Stimulated activated naive B cell treated with anti-CD40 and anti-IgM and Interleukin-4, amounts not matched to agents 10 μg/mL and 1 μg/mL and 100 μg/mL, for 72 hours (primary cell): ENCODE measurements at regions not wholly inside any gene's neighbourhood (a gene's known extent, or its start where the extent isn't known, plus 50 kb on each side); places are given as distances from the start of the nearest gene placed in this dataset.

Experiments
- ATAC-seq, 2 donors: fragments of 150-1000 bp; cut with Tn5 transposase; replicated peaks; 2 replicates each; pipeline ENCODE4 v1.10.0; 2021; ENCODE audit warnings: moderate library complexity in 1 of 2
- DNase-seq: peaks from one replicate; pipeline ENCODE4 v3.0.0; 2021
- H3K27ac Mint-ChIP-seq: one replicate; pipeline ENCODE4 v1.8.0; 2022; ENCODE audit warnings: mild to moderate bottlenecking, mixed read lengths
- H3K27me3 Mint-ChIP-seq, 2 donors: one replicate each; pipeline ENCODE4 v1.8.0; 2022; ENCODE audit warnings: mixed read lengths in 2 of 2
- H3K36me3 Mint-ChIP-seq, 2 donors: one replicate each; pipeline ENCODE4 v1.8.0; 2022; ENCODE audit warnings: mixed read lengths in 2 of 2, mild to moderate bottlenecking in 1 of 2
- H3K4me1 Mint-ChIP-seq, 2 donors: one replicate each; pipeline ENCODE4 v1.8.0; 2022; ENCODE audit warnings: mixed read lengths in 2 of 2, mild to moderate bottlenecking in 1 of 2
- H3K4me3 Mint-ChIP-seq, 2 donors: one replicate each; pipeline ENCODE4 v1.8.0; 2022; ENCODE audit warnings: mild to moderate bottlenecking in 2 of 2, mixed read lengths in 2 of 2, moderate library complexity in 1 of 2
- H3K9me3 Mint-ChIP-seq, 2 donors: one replicate each; pipeline ENCODE4 v1.8.0; 2022; ENCODE audit warnings: mixed read lengths in 2 of 2, mild to moderate bottlenecking in 1 of 2

DNA sequence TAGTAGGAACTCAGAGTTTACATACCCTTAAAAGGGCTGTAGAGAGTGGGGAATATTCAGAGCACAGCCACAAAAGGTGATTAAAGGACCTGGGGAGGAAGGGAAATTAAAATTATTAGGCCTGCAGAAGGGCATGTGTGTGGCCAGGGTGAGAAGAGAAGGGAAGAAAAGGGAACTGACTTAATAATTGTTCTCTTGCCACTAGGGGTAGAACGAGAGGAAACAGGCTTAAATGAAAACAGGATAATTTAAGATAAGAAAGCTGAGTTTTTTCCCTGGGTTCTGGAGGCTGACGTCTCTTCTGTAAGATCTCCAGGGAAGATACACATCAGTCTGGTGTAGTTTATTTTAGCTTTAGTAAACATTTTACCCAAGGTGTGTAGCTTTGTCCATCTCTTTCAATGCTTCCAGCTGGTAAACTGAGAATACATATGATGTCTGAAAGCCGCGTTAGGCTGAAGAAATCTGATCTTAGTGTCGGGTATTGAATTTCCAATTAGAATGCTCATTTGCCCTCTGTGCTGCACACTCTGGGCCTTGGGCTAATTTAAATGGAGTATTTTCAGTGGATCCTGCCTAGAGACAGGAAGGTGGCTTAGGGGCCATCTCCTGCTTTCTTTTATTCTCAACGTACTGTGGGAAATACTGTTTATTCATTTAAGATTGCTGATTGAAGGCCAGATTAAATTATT lies 416.8 kb downstream of the TMEM38B start:
- H3K4me1 Mint-ChIP-seq: peaks cover 9 to 28% of the 10 kb centered on the region in 2 donors
- H3K4me3 Mint-ChIP-seq: no peak overlapping the region
- ATAC-seq: peak in 1 of 2 donors; percentile 37
- no peaks in the 10 kb centered on the region for H3K27me3 Mint-ChIP-seq
- peaks cover 0 to 2% of the 10 kb centered on the region in 2 donors for H3K9me3 Mint-ChIP-seq
- no peak for DNase-seq
- peaks cover 0 to 4% of the 10 kb centered on the region in 2 donors for H3K36me3 Mint-ChIP-seq
- no peak overlapping the region for H3K27ac Mint-ChIP-seq

- ATAC-seq: peak in 1 of 2 donors; percentile 31
- H3K36me3 Mint-ChIP-seq: no peaks in the 10 kb centered on the region
- no peak overlapping the region for H3K27ac Mint-ChIP-seq
- no peak overlapping the region for H3K4me3 Mint-ChIP-seq
- peaks cover 0 to 4% of the 10 kb centered on the region in 2 donors for H3K9me3 Mint-ChIP-seq
- H3K4me1 Mint-ChIP-seq: peaks cover 2 to 24% of the 10 kb centered on the region in 2 donors
- DNase-seq: no peak
- no peaks in the 10 kb centered on the region for H3K27me3 Mint-ChIP-seq
Observed at GRCh38 chr9:106112935-106113334, 418.6 kb downstream of the TMEM38B start.

GRCh38 chr9:106119176-106119575 lies 424.8 kb downstream of the TMEM38B start:
- Mint-ChIP-seq H3K4me1 (no peaks in the 10 kb centered on the region), H3K27ac (no peak overlapping the region), H3K4me3 (no peak overlapping the region), H3K27me3 (no peaks in the 10 kb centered on the region), H3K9me3 (peaks cover 0 to 6% of the 10 kb centered on the region in 2 donors), H3K36me3 (peaks cover 0 to 2% of the 10 kb centered on the region in 2 donors)
- no peak for DNase-seq
- no peak for ATAC-seq

DNA sequence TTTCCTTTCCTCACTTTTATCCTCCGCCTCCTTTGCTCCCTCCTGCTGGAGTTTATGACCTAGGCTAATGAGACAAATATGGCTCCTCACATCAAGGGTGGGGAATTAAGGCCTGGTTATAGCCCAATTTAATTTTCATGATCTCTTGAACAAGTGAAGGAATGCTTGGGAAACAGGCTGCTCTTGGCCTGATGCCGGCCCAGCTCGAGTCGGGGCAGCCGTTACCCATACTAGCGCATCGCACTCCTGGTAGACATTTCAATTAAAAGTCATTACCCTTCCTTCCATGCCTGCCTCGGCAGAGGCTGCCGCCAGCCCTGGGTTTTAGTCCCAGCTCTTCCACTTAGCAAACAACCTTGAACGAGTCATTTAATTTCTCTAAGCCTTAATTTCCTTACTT lies 425.7 kb downstream of the TMEM38B start:
- H3K4me1 Mint-ChIP-seq: no peaks in the 10 kb centered on the region
- no peaks in the 10 kb centered on the region for H3K27me3 Mint-ChIP-seq
- no peak overlapping the region for H3K27ac Mint-ChIP-seq
- H3K4me3 Mint-ChIP-seq: no peak overlapping the region
- ATAC-seq (no peak), DNase-seq (no peak)
- H3K36me3 Mint-ChIP-seq: peaks cover 0 to 2% of the 10 kb centered on the region in 2 donors
- peaks cover 0 to 6% of the 10 kb centered on the region in 2 donors for H3K9me3 Mint-ChIP-seq

DNA sequence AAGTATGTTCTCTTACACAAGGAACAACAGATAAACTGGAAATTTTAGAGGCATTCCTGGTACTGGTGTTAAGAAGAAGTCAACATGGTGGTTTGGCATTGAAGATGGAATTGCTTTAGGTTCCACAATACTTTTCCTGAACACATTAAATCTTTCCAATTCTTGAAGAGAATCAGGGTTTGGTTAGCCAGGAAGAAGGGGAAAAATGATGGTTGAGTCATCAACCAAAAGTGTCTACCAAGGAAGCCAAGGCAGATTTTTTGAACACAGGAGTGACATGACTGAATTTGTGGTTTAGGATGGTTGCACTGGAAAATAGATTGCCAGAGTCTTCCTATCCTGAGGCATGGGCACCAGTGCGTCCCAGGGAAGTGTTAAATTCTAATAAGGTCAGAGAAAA lies 433.4 kb downstream of the TMEM38B start:
- Mint-ChIP-seq H3K27me3 (no peaks in the 10 kb centered on the region), H3K9me3 (peaks cover 0 to 3% of the 10 kb centered on the region in 2 donors), H3K4me3 (no peak overlapping the region), H3K27ac (no peak overlapping the region), H3K36me3 (peaks cover 0 to 2% of the 10 kb centered on the region in 2 donors), H3K4me1 (no peaks in the 10 kb centered on the region)
- DNase-seq (no peak), ATAC-seq (no peak)

- H3K4me1 Mint-ChIP-seq: no peaks in the 10 kb centered on the region
- no peaks in the 10 kb centered on the region for H3K27me3 Mint-ChIP-seq
- no peak overlapping the region for H3K4me3 Mint-ChIP-seq
Observed at GRCh38 chr9:106130374-106130773, 436.0 kb downstream of the TMEM38B start.

DNA sequence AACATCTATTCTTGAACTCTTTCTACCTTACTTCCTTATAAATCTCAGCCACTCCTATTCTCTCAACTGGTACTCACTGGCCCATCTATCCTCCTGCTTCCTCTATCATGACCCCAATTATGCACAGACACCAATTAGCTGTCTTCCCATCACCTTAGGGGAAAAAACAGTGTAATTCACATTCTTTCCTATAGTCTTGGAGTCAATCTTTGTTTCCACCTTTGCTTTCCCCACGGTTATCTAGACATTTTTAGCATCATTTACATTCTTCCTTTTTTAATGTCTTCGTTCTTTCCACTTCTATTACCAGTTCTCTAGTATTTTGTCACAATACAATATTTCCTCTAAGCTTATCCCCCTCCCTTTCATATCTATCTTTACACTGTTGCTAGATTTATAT lies 449.4 kb downstream of the TMEM38B start:
- ATAC-seq (no peak), DNase-seq (no peak)
- Mint-ChIP-seq H3K4me3 (no peak overlapping the region), H3K27me3 (no peaks in the 10 kb centered on the region), H3K27ac (no peak overlapping the region), H3K4me1 (no peaks in the 10 kb centered on the region), H3K9me3 (peaks cover 0 to 2% of the 10 kb centered on the region in 2 donors), H3K36me3 (no peaks in the 10 kb centered on the region)

More at GRCh38 chr9:106130374-106130773, 436.0 kb downstream of the TMEM38B start:
- peaks cover 0 to 2% of the 10 kb centered on the region in 2 donors for H3K36me3 Mint-ChIP-seq
- H3K27ac Mint-ChIP-seq: no peak overlapping the region
- no peak for ATAC-seq
- DNase-seq: no peak
- peaks cover 0 to 1% of the 10 kb centered on the region in 2 donors for H3K9me3 Mint-ChIP-seq

GRCh38 chr9:106146066-106146840 lies 451.9 kb downstream of the TMEM38B start:
- ATAC-seq (no peak), DNase-seq (no peak)
- no peak overlapping the region for H3K27ac Mint-ChIP-seq
- H3K4me1 Mint-ChIP-seq: no peaks in the 10 kb centered on the region
- no peaks in the 10 kb centered on the region for H3K36me3 Mint-ChIP-seq
- no peak overlapping the region for H3K4me3 Mint-ChIP-seq
- H3K9me3 Mint-ChIP-seq: peaks cover 0 to 2% of the 10 kb centered on the region in 2 donors
- H3K27me3 Mint-ChIP-seq: no peaks in the 10 kb centered on the region

DNA sequence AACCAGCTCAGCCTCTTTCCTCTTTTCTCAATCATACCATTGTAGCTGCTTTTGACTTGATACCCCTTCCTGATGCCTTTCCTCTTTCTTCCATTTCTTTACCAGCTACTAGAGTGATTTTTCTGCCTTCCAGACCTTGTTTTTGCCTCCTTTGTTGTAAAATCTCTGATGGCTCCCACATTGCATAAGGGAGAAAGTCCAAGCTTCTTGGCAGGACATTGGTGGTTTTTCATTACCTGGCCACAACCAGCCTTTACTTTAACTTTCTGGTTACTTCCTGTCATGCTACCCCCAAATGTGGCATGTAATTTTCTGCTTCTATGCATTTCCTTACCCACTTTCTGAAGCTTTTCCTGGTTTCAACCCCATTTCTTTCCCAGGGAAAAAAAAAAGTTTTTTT lies 452.5 kb downstream of the TMEM38B start:
- Mint-ChIP-seq H3K27me3 (no peaks in the 10 kb centered on the region), H3K9me3 (peaks cover 0 to 2% of the 10 kb centered on the region in 2 donors), H3K4me3 (no peak overlapping the region), H3K36me3 (no peaks in the 10 kb centered on the region), H3K4me1 (no peaks in the 10 kb centered on the region), H3K27ac (no peak overlapping the region)
- DNase-seq (no peak), ATAC-seq (no peak)

GRCh38 chr9:106149956-106150355 lies 455.6 kb downstream of the TMEM38B start:
- DNase-seq (no peak), ATAC-seq (no peak)
- Mint-ChIP-seq H3K36me3 (no peaks in the 10 kb centered on the region), H3K27ac (no peak overlapping the region), H3K27me3 (no peaks in the 10 kb centered on the region), H3K9me3 (no peaks in the 10 kb centered on the region), H3K4me3 (no peak overlapping the region), H3K4me1 (no peaks in the 10 kb centered on the region)

GRCh38 chr9:106156465-106156864 lies 462.1 kb downstream of the TMEM38B start:
- Mint-ChIP-seq H3K36me3 (no peaks in the 10 kb centered on the region), H3K27ac (no peak overlapping the region), H3K4me3 (no peak overlapping the region), H3K9me3 (peaks cover 0 to 2% of the 10 kb centered on the region in 2 donors), H3K4me1 (peaks cover 0 to 9% of the 10 kb centered on the region in 2 donors), H3K27me3 (no peaks in the 10 kb centered on the region)
- DNase-seq (no peak), ATAC-seq (no peak)

GRCh38 chr9:106172265-106172664 lies 477.9 kb downstream of the TMEM38B start:
- no peak for ATAC-seq
- peaks cover 0 to 2% of the 10 kb centered on the region in 2 donors for H3K36me3 Mint-ChIP-seq
- no peak for DNase-seq
- peaks cover 3 to 4% of the 10 kb centered on the region in 2 donors for H3K9me3 Mint-ChIP-seq
- H3K4me1 Mint-ChIP-seq: peaks cover 2 to 6% of the 10 kb centered on the region in 2 donors
- H3K4me3 Mint-ChIP-seq: no peak overlapping the region
- no peaks in the 10 kb centered on the region for H3K27me3 Mint-ChIP-seq
- no peak overlapping the region for H3K27ac Mint-ChIP-seq

GRCh38 chr9:106174346-106174745 lies 480.0 kb downstream of the TMEM38B start:
- Mint-ChIP-seq H3K4me3 (no peak overlapping the region), H3K27ac (no peak overlapping the region), H3K27me3 (no peaks in the 10 kb centered on the region), H3K4me1 (peaks cover 2 to 6% of the 10 kb centered on the region in 2 donors), H3K36me3 (no peaks in the 10 kb centered on the region), H3K9me3 (peaks cover 3 to 4% of the 10 kb centered on the region in 2 donors)
- ATAC-seq (no peak), DNase-seq (no peak)

GRCh38 chr9:106177216-106177615 lies 482.9 kb downstream of the TMEM38B start:
- ATAC-seq (no peak), DNase-seq (no peak)
- Mint-ChIP-seq H3K36me3 (no peaks in the 10 kb centered on the region), H3K27ac (no peak overlapping the region), H3K4me3 (no peak overlapping the region), H3K4me1 (no peaks in the 10 kb centered on the region), H3K27me3 (no peaks in the 10 kb centered on the region), H3K9me3 (no peaks in the 10 kb centered on the region)

- H3K4me1 Mint-ChIP-seq: no peaks in the 10 kb centered on the region
- no peak overlapping the region for H3K4me3 Mint-ChIP-seq
- H3K27ac Mint-ChIP-seq: no peak overlapping the region
- no peaks in the 10 kb centered on the region for H3K36me3 Mint-ChIP-seq
- H3K9me3 Mint-ChIP-seq: no peaks in the 10 kb centered on the region
- no peaks in the 10 kb centered on the region for H3K27me3 Mint-ChIP-seq
- no peak for DNase-seq
- no peak for ATAC-seq
Observed at GRCh38 chr9:106179191-106179590, 484.9 kb downstream of the TMEM38B start.
